Panc1 (cell line): ENCODE measurements at regions not wholly inside any gene's neighbourhood (a gene's known extent, or its start where the extent isn't known, plus 50 kb on each side); places are given as distances from the start of the nearest gene placed in this dataset.

ENCODE experiments used
- ATAC-seq: fragments of 200-7000 bp; cut with Tn5 transposase; 2 replicates; pipeline ENCODE4 v1.9.1; 2020; ENCODE audit warnings: mild to moderate bottlenecking, moderate library complexity
- BruUV-seq: library from RNA; stranded (reverse); fragments of 400-500 nt; replicated peaks from 2 replicates; lab custom pipeline; 2021; lab: Mats Ljungman, UMichigan
- CTCF ChIA-PET: fragments of 300-600 bp; sonication (Branson Sonifier 250); formaldehyde crosslinking; loops from one replicate; lab custom pipeline; 2022; ENCODE audit warnings: antibody characterized with exemption; lab: Charles Lee
- POLR2A ChIA-PET: fragments of 300-600 bp; sonication (Branson Sonifier 250); formaldehyde crosslinking; loops from one replicate; lab custom pipeline; 2022; ENCODE audit warnings: antibody characterized with exemption; lab: Charles Lee
- DNase-seq: peaks from one replicate; pipeline ENCODE4 v3.0.0-alpha.2; 2010; ENCODE audit warnings: low read depth, low spot score
- H3K27ac ChIP-seq: 2 replicates; pipeline ENCODE4 v1.5.1; 2011; ENCODE audit warnings: mild to moderate bottlenecking, low read length, inconsistent platforms
- H3K27me3 ChIP-seq: fragments of 200-500 bp; sonication (Bioruptor generic); 2 replicates; pipeline ENCODE4 v1.6.0; 2014; ENCODE audit warnings: low read length, inconsistent platforms; ENCODE audit not compliant: control insufficient read depth, insufficient read depth
- H3K36me3 ChIP-seq: fragments of 200-500 bp; sonication (Bioruptor generic); 2 replicates; pipeline ENCODE4 v1.5.1; 2014; ENCODE audit warnings: inconsistent platforms, mild to moderate bottlenecking, low read length, moderate library complexity; ENCODE audit not compliant: control insufficient read depth, insufficient read depth
- H3K4me1 ChIP-seq: 2 replicates; pipeline ENCODE4 v1.5.1; 2011; ENCODE audit warnings: inconsistent platforms, mild to moderate bottlenecking, low read length, moderate library complexity; ENCODE audit not compliant: control insufficient read depth, insufficient read depth
- H3K4me3 ChIP-seq, 2 experiments: 2 replicates each; pipeline ENCODE4 v1.5.1; 2011 to 2012; ENCODE audit warnings: low read depth in 2 of 2, low read length in 2 of 2, mild to moderate bottlenecking in 2 of 2, inconsistent platforms in 1 of 2, moderate library complexity in 1 of 2
- H3K9me3 ChIP-seq: fragments of 200-500 bp; sonication (Bioruptor generic); 2 replicates; pipeline ENCODE4 v1.5.1; 2014; ENCODE audit warnings: low read depth, mild to moderate bottlenecking, inconsistent platforms, low read length, moderate library complexity; ENCODE audit not compliant: control insufficient read depth, insufficient read depth
- POLR2AphosphoS5 ChIP-seq: IDR thresholded peaks from 2 replicates; pipeline ENCODE4 v1.6.1; 2012; ENCODE audit warnings: mild to moderate bottlenecking, low read depth, low read length, moderate library complexity
- SIN3A ChIP-seq: IDR thresholded peaks from 2 replicates; pipeline ENCODE4 v1.6.1; 2012; ENCODE audit warnings: low read depth, mild to moderate bottlenecking, low read length, moderate library complexity, borderline replicate concordance; ENCODE audit not compliant: insufficient read depth
- TCF7L2 ChIP-seq: IDR thresholded peaks from 2 replicates; pipeline ENCODE4 v1.6.1; 2011; ENCODE audit warnings: mild to moderate bottlenecking, low read depth, low read length, inconsistent platforms
- in situ Hi-C: cut with HindIII; loops from 2 replicates; pipeline ENCODE4 v1.10.0; 2016; ENCODE audit warnings: low sequenced_read_pairs, low pct_unique_long_range_greater_than_20kb
- intact Hi-C: fragments of 100-400 bp; cut with micrococcal nuclease; formaldehyde crosslinking; loops from one replicate; pipeline ENCODE4 v1.10.0; 2022; ENCODE audit not compliant: unreplicated experiment
- TF ChIP-seq, protein P1 (sequence below), 2 experiments: IDR thresholded peaks; 2 replicates each; pipeline ENCODE4 v1.6.1; 2011 to 2012; ENCODE audit warnings: low read depth in 2 of 2, control low read depth in 1 of 2, low read length in 1 of 2, mild to moderate bottlenecking in 1 of 2, moderate library complexity in 1 of 2; ENCODE audit not compliant: insufficient read depth in 1 of 2
- TF ChIP-seq, protein P2 (sequence below): fragments of 450-650 bp; IDR thresholded peaks from 2 replicates; pipeline ENCODE4 v1.5.1; 2017; ENCODE audit warnings: mild to moderate bottlenecking

DNA sequence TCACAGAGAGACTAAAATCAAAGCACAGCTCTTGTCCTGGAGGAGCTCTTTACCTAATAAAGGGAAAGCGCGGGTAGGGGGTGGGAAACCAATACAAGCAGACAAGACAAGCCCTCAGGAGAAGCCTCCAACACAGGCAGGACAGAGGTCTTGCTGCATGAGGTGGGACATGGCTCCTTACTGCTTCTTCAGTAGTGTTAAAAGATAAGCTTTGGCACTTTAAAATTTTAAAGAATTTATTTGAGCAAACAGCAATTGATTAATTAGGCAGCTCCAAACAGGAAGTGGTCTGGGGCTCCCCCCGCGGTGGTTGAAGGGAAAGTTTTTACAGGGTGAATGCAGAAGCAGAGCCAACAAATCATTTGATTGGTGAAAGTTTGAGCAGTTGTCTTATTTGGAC, 50.3 kb upstream of the MACC1 start:
- Histone ChIP-seq H3K4me3 (no peak overlapping the region), H3K9me3 (no peaks in the 10 kb centered on the region), H3K27ac (no peak overlapping the region), H3K36me3 (no peaks in the 10 kb centered on the region), H3K4me1 (no peaks in the 10 kb centered on the region), H3K27me3 (no peaks in the 10 kb centered on the region)
- POLR2A ChIA-PET: no interaction called here
- intact Hi-C loops: no loop called here
- in situ Hi-C loops: no loop called here
- no TSS peak for BruUV-seq
- CTCF ChIA-PET: interaction anchor here (0.6 kb wide), 1 partner anchor 397 kb away, joined by 3 read pairs; no protein-coding TSS in a partner anchor
- DNase-seq: no peak
- no peak for ATAC-seq
- TF ChIP-seq, protein P1, sequence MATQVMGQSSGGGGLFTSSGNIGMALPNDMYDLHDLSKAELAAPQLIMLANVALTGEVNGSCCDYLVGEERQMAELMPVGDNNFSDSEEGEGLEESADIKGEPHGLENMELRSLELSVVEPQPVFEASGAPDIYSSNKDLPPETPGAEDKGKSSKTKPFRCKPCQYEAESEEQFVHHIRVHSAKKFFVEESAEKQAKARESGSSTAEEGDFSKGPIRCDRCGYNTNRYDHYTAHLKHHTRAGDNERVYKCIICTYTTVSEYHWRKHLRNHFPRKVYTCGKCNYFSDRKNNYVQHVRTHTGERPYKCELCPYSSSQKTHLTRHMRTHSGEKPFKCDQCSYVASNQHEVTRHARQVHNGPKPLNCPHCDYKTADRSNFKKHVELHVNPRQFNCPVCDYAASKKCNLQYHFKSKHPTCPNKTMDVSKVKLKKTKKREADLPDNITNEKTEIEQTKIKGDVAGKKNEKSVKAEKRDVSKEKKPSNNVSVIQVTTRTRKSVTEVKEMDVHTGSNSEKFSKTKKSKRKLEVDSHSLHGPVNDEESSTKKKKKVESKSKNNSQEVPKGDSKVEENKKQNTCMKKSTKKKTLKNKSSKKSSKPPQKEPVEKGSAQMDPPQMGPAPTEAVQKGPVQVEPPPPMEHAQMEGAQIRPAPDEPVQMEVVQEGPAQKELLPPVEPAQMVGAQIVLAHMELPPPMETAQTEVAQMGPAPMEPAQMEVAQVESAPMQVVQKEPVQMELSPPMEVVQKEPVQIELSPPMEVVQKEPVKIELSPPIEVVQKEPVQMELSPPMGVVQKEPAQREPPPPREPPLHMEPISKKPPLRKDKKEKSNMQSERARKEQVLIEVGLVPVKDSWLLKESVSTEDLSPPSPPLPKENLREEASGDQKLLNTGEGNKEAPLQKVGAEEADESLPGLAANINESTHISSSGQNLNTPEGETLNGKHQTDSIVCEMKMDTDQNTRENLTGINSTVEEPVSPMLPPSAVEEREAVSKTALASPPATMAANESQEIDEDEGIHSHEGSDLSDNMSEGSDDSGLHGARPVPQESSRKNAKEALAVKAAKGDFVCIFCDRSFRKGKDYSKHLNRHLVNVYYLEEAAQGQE (IDR thresholded peaks at IDR 0.05; ENCODE audit: insufficient read depth in 1 of 2, low read depth in 2 of 2, low read length in 1 of 2): no peak
- TF ChIP-seq, protein P2, sequence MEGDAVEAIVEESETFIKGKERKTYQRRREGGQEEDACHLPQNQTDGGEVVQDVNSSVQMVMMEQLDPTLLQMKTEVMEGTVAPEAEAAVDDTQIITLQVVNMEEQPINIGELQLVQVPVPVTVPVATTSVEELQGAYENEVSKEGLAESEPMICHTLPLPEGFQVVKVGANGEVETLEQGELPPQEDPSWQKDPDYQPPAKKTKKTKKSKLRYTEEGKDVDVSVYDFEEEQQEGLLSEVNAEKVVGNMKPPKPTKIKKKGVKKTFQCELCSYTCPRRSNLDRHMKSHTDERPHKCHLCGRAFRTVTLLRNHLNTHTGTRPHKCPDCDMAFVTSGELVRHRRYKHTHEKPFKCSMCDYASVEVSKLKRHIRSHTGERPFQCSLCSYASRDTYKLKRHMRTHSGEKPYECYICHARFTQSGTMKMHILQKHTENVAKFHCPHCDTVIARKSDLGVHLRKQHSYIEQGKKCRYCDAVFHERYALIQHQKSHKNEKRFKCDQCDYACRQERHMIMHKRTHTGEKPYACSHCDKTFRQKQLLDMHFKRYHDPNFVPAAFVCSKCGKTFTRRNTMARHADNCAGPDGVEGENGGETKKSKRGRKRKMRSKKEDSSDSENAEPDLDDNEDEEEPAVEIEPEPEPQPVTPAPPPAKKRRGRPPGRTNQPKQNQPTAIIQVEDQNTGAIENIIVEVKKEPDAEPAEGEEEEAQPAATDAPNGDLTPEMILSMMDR: no peak
- TF ChIP-seq POLR2AphosphoS5 (no peak), SIN3A (no peak), TCF7L2 (no peak)

DNA sequence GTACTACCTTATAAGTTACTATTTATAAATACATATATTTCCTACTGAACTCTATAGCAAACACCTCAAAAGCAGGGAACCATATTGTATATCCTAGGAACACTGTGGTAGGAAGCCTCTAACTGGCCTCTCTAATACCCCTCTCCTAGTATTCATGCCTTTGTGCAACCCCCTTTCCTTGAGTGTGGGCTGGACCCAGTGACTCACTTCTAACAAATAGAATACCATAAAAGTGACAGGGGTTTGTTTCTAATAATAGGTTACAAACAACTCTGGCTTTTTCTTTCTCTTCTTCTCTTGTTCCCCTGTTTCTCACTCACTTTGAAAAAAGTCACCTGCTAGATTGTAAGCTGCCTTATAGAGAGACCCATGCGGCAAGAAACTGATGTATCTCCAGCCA, 51.6 kb upstream of the MACC1 start:
- no TSS peak for BruUV-seq
- no peak overlapping the region for H3K4me3 ChIP-seq
- TF ChIP-seq SIN3A (no peak), TCF7L2 (no peak), POLR2AphosphoS5 (no peak)
- TF ChIP-seq, protein P1 (IDR thresholded peaks at IDR 0.05; ENCODE audit: insufficient read depth in 1 of 2, low read depth in 2 of 2, low read length in 1 of 2): no peak
- ATAC-seq (no peak), DNase-seq (no peak)
- ChIA-PET CTCF (no interaction called here), POLR2A (no interaction called here)
- H3K36me3 ChIP-seq: no peaks in the 10 kb centered on the region
- H3K27ac ChIP-seq: no peak overlapping the region
- H3K27me3 ChIP-seq: no peaks in the 10 kb centered on the region
- no peaks in the 10 kb centered on the region for H3K9me3 ChIP-seq
- intact Hi-C loops: no loop called here
- H3K4me1 ChIP-seq: no peaks in the 10 kb centered on the region
- in situ Hi-C loops: no loop called here
